Retinal pigment epithelial cell (primary cell): ENCODE measurements at regions not wholly inside any gene's neighbourhood (a gene's known extent, or its start where the extent isn't known, plus 50 kb on each side); places are given as distances from the start of the nearest gene placed in this dataset.

Source experiments
- DNase-seq: peaks from one replicate; pipeline ENCODE4 v3.0.0-alpha.2; 2010; ENCODE audit warnings: low read depth
- H3K4me3 ChIP-seq: 2 replicates; pipeline ENCODE4 v1.5.1; 2011; ENCODE audit warnings: mild to moderate bottlenecking, low read length, control low read depth, moderate library complexity
- CTCF ChIP-seq: conservative IDR thresholded peaks from 2 replicates; pipeline ENCODE4 v1.5.1; 2011; ENCODE audit warnings: low read depth, low read length, control low read depth, inconsistent platforms

DNA sequence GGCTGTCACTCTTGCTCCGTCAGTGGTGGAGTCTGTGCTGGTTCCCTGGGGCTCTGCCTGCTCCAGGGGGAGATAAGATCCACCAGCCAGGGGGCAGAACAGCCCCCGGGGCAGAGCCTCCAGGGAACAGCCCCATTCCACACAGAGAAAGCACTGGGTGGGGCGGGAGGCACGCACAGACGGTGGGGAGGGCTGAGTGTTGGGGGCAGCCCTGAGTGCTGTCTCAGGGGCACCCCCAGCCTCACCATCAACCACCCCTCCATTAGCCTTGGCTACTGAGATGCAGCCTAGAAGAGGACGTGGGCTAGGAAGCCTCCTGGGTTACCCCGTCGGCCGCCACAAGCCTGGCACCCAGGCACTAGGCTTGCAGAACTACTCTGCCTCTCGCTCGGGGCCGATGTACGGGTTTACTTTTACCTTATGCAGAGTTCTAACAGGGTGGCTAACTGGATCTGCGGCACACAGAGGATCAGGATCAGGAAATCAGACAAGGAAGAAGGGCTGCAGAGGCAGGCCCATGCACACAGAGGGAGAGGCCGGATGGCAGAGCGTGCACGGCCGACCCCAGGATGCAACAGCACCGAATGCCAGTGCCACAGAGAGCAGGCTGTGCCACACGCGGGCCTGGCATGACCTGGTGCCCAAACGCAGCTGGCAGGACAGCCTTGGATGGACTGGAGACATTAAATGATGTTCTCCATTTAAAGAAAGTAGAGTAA is 140.5 kb downstream of the CTTN start:
- TF ChIP-seq CTCF, result no peak
- H3K4me3 ChIP-seq, result no peak overlapping the region
- no peak for DNase-seq

DNA sequence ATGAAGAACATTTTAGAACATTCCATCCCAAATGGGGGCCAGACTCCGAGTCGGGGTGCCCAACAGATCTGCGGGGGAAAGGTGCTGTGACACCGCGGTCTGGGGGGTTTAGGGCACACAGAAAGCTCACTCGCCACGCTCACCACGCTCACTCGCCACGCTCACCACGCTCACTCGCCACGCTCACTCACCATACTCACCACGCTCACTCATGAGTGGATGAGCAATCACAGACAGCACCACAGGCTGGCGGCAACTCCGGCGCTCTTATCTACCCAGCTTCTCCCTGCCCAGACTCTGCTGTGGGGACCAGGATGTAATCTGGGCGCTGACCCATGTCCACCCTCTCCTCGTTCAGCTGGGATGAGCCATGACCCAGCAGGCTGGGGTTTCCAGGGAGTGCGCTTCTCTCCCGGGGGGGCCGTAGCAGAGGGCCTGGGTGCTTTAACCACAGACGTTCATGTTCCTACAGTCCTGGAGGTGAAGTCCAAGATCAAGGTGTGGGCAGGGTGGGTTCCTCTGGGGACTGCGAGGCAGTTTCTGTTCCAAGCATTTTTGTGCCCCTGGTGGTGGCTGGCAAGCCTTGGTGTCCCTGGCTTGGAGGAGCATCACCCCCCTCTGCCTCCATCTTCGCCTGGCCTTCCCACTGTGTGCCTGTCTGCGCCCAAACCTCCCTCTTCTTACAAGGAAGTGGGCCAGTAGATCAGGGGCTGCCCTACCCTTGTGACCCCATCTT is 141.2 kb downstream of the CTTN start:
- no peak overlapping the region for H3K4me3 ChIP-seq
- TF ChIP-seq CTCF, result no peak
- no peak for DNase-seq

- TF ChIP-seq CTCF, result no peak
- DNase-seq, result no peak
These were observed 141.9 kb downstream of the CTTN start for GRCh38 chr11:70540196-70540595.

DNA sequence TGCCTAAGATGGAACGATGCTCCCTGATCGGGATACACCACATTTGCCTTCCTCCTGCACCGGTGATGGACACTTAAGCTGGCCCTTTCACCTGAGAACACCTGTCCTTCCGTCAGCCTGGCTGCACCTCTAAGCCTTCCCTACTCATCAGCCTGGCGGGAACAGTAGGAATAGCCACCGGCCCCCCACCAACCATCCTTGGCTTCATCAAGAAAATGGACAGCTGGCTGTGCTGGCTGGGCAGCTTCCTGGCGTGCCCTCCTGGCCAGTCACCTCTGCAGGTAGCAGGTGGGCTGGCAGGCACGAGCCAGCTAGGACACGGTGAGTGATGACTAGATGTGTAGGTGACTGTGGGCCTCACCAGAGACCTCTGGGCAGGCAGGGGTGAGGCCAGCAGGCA is 142.8 kb downstream of the CTTN start:
- TF ChIP-seq CTCF, result no peak
- no peak overlapping the region for H3K4me3 ChIP-seq
- no peak for DNase-seq

More at GRCh38 chr11:70540196-70540595, 141.9 kb downstream of the CTTN start:
- H3K4me3 ChIP-seq, result no peak overlapping the region

DNA sequence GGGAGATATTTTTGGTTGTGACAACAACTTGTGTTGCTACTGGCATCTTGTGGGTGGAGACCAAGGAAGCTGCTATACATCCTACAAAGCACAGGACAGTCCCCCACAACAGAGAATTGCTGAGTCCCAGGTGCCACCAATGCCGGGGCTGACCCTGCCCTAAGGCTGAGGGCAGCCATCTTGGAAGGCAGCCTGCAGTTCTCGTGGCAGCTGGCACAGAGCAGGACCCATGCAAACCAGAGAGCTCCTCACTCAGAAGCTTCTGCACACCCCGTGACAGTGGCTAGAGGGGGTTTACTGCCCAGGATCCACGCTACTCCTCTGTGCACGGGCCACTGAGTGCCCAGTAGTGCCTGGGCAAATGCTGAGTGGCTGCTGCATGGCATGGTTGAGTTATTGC is 143.4 kb downstream of the CTTN start:
- TF ChIP-seq CTCF, result no peak
- no peak for DNase-seq
- H3K4me3 ChIP-seq, result no peak overlapping the region

DNA sequence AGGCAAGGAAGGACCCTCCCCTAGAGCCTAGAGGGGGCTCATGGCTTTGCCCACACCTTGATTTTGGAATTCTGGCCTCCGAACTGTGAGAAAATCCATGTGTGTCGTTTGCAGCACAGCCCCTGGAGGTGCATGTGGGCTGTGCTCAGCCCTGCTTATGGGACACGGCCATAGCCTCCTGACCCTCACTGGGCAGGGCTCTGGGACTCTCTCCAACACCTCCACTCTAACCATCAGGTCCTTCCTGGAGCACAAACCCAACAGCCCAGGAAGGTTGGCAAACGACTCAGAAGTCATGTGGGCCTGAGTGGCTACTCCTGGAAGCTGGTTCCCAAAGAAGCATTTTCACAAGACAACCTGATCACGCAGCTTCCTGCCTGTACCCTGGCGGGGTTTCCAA is 144.1 kb downstream of the CTTN start:
- no peak for TF ChIP-seq CTCF
- H3K4me3 ChIP-seq, result no peak overlapping the region
- DNase-seq, result no peak

DNA sequence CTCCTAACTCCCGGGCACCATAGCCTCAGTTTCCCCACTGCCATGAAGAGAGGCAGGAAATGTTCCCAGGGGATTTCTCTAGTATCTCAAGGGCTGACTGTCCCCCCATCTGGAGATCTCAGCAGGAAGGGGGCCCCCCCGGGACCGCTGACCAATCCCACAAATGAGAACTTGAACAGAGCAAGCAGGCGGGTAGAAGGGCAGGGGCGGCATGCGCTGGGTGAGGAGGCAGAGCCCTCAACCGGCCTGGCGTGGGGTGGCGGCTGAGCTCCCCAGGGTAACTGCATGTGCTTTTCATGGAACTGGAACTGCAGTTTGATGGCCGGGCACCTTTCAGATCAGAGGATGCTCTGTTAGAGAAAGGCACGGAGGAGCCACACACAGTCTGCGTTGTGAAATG is 144.5 kb downstream of the CTTN start:
- no peak overlapping the region for H3K4me3 ChIP-seq
- TF ChIP-seq CTCF, result no peak
- no peak for DNase-seq
